ENCODE measurements at regions not wholly inside any gene's neighbourhood (a gene's known extent, or its start where the extent isn't known, plus 50 kb on each side); places are given as distances from the start of the nearest gene placed in this dataset.

- TF ChIP-seq ATF1 (CRISPR knock-in tag; IDR thresholded peaks at IDR 0.05) (no peak), SMAD3 (CRISPR knock-in tag; IDR thresholded peaks at IDR 0.05; ENCODE audit: borderline replicate concordance) (no peak), ZNF425 (CRISPR knock-in tag; conservative IDR thresholded peaks at IDR 0.05) (no peak), SOX15 (CRISPR knock-in tag; IDR thresholded peaks at IDR 0.05) (no peak), ZNF232 (CRISPR knock-in tag; IDR thresholded peaks at IDR 0.05) (no peak), JAZF1 (CRISPR knock-in tag; IDR thresholded peaks at IDR 0.05) (no peak), CREB1 (CRISPR knock-in tag; IDR thresholded peaks at IDR 0.05) (no peak)
Observed at GRCh38 chr4:170581322-170581721, 491.6 kb upstream of the AADAT start (continued).

GRCh38 chr4:170580651-170581050 lies 490.9 kb upstream of the AADAT start:
- Mint-ChIP-seq H3K4me1 (peaks cover 8% of the 10 kb centered on the region), H3K27me3 (ENCODE audit: low read depth) (no peaks in the 10 kb centered on the region), H3K27ac (no peak overlapping the region), H3K4me3 (no peak overlapping the region), H3K36me3 (no peaks in the 10 kb centered on the region), H3K9me3 (no peaks in the 10 kb centered on the region)
- ATAC-seq, result no peak
- CTCF ChIA-PET, result interaction anchor here (0.7 kb wide), 1 partner anchor 16 kb away, joined by 4 read pairs; no protein-coding TSS in a partner anchor
- no peak for DNase-seq (ENCODE audit: low spot score)
- TF ChIP-seq TEAD4 (CRISPR knock-in tag; IDR thresholded peaks at IDR 0.05) (no peak), RELA (CRISPR knock-in tag; IDR thresholded peaks at IDR 0.05; ENCODE audit: borderline replicate concordance) (no peak), FOXP1 (CRISPR knock-in tag; IDR thresholded peaks at IDR 0.05; ENCODE audit: borderline replicate concordance) (no peak), ZNF281 (CRISPR knock-in tag; IDR thresholded peaks at IDR 0.05) (no peak)
- POLR2A ChIA-PET, result no interaction called here

- ChIA-PET CTCF (no interaction called here), POLR2A (no interaction called here)
- no peak overlapping the region for H3K27ac Mint-ChIP-seq
- no peak overlapping the region for H3K4me3 Mint-ChIP-seq
- no peaks in the 10 kb centered on the region for H3K27me3 Mint-ChIP-seq (ENCODE audit: low read depth)
- 0 out of 2 replicates have a peak, but pooled peaks cover 3% of the 10 kb centered on the region for H3K36me3 Mint-ChIP-seq
- ATAC-seq (no peak), DNase-seq (ENCODE audit: low spot score) (no peak)
- H3K9me3 Mint-ChIP-seq, result peaks cover 18% of the 10 kb centered on the region
- no peaks in the 10 kb centered on the region for H3K4me1 Mint-ChIP-seq
- no peak for TF ChIP-seq ZNF512 (CRISPR knock-in tag; IDR thresholded peaks at IDR 0.05; ENCODE audit: borderline replicate concordance)
- no peak for TF ChIP-seq NR3C1 (CRISPR knock-in tag; conservative IDR thresholded peaks at IDR 0.05; ENCODE audit: low read depth)
- no peak for TF ChIP-seq PRDM15 (CRISPR knock-in tag; IDR thresholded peaks at IDR 0.05)
- no peak for TF ChIP-seq NR1H2 (CRISPR knock-in tag; IDR thresholded peaks at IDR 0.05)
- no peak for TF ChIP-seq ZNF425 (CRISPR knock-in tag; conservative IDR thresholded peaks at IDR 0.05)
- no peak for TF ChIP-seq ZNF281 (CRISPR knock-in tag; IDR thresholded peaks at IDR 0.05)
- no peak for TF ChIP-seq ETV6 (CRISPR knock-in tag; IDR thresholded peaks at IDR 0.05)
- TF ChIP-seq FOXJ3 (CRISPR knock-in tag; IDR thresholded peaks at IDR 0.05; ENCODE audit: borderline replicate concordance), result no peak
- TF ChIP-seq SMAD3 (CRISPR knock-in tag; IDR thresholded peaks at IDR 0.05; ENCODE audit: borderline replicate concordance), result no peak
Observed at GRCh38 chr4:170538821-170539473, 449.2 kb upstream of the AADAT start.
